ENCODE measurements at regions not wholly inside any gene's neighbourhood (a gene's known extent, or its start where the extent isn't known, plus 50 kb on each side); places are given as distances from the start of the nearest gene placed in this dataset.

DNA sequence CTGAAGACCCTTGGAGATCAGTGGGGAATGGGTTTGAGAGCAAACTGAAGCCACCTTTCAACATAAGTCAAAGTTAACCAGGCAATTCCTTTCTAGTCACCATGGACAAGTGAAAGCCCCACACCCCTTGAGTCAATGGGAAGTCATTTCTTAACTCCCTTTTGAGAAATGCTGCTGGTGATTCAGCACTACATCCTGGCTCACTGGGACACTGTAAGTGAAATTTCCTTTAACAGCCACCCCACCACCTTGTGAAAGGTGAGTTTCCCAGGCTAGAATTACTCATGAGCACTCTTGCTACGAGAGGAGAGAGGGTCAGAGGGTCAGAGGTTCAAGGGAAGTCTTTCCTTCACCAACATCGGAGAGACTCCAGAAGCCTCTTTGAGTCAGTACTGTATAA, 93.3 kb upstream of the MARCKS start:
- TF ChIP-seq, protein P1, sequence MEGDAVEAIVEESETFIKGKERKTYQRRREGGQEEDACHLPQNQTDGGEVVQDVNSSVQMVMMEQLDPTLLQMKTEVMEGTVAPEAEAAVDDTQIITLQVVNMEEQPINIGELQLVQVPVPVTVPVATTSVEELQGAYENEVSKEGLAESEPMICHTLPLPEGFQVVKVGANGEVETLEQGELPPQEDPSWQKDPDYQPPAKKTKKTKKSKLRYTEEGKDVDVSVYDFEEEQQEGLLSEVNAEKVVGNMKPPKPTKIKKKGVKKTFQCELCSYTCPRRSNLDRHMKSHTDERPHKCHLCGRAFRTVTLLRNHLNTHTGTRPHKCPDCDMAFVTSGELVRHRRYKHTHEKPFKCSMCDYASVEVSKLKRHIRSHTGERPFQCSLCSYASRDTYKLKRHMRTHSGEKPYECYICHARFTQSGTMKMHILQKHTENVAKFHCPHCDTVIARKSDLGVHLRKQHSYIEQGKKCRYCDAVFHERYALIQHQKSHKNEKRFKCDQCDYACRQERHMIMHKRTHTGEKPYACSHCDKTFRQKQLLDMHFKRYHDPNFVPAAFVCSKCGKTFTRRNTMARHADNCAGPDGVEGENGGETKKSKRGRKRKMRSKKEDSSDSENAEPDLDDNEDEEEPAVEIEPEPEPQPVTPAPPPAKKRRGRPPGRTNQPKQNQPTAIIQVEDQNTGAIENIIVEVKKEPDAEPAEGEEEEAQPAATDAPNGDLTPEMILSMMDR (conservative IDR thresholded peaks at IDR 0.05) = no peak
- TF ChIP-seq ZFX (IDR thresholded peaks at IDR 0.05) = no peak

Data from C4-2B (cell line).